NT2/D1 (cell line): ENCODE measurements at regions not wholly inside any gene's neighbourhood (a gene's known extent, or its start where the extent isn't known, plus 50 kb on each side); places are given as distances from the start of the nearest gene placed in this dataset.

Source experiments
- SUZ12 ChIP-seq: IDR thresholded peaks from 2 replicates; pipeline ENCODE4 v1.6.1; 2011; ENCODE audit not compliant: insufficient read length, insufficient read depth; ENCODE audit errors: extremely low read depth
- YY1 ChIP-seq: IDR thresholded peaks from 2 replicates; pipeline ENCODE4 v1.6.1; 2011; ENCODE audit not compliant: insufficient read length, insufficient read depth
- ZNF274 ChIP-seq: IDR thresholded peaks from 2 replicates; pipeline ENCODE4 v1.6.1; 2011; ENCODE audit warnings: mild to moderate bottlenecking, low read depth, low read length

DNA sequence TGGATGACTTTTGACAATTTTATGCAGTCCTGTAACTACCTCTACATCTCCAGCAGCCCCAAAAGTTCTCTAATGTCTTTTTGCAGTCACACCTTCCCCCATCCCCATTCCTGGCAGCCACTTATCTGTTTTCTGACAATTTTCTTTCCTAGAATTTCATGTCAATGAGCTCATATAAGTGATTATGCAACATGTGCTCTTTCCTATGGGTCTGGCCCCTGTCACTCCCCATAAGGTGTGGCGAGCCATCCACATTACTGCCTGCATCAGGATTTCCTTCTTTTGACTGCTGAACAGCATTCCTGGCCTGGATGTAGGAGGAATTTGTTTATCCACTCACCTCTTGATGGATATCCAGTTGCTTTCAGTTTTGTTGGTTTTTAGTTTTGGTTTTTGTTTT is 146.7 kb upstream of the MGMT start:
- TF ChIP-seq ZNF274: no peak
- TF ChIP-seq YY1: no peak
- TF ChIP-seq SUZ12: no peak
